Activated CD4-positive, alpha-beta T cell treated with anti-CD3 and anti-CD28 coated beads, Interleukin-2, amount 10 ng/mL, durations not matched to agents 7 days and 5 days (primary cell): ENCODE measurements at regions not wholly inside any gene's neighbourhood (a gene's known extent, or its start where the extent isn't known, plus 50 kb on each side); places are given as distances from the start of the nearest gene placed in this dataset.
"Not testable (repeated sequence)": the region's sequence is repeated elsewhere in the genome, so short reads cannot be mapped to it uniquely, and the experiment has no call there.

Experiments
- CTCF ChIA-PET: fragments of 350-600 bp; sonication (Branson Sonifier 250); formaldehyde crosslinking; loops from one replicate; lab custom pipeline; 2021; ENCODE audit warnings: antibody characterized with exemption; lab: Charles Lee
- POLR2A ChIA-PET: fragments of 350-600 bp; sonication (Branson Sonifier 250); formaldehyde crosslinking; loops from one replicate; lab custom pipeline; 2021; ENCODE audit warnings: antibody characterized with exemption; lab: Charles Lee
- DNase-seq: peaks from one replicate; pipeline ENCODE4 v3.0.0-alpha.2; 2020
- H3K27ac Mint-ChIP-seq: one replicate; pipeline ENCODE4 v1.8.0; 2021; ENCODE audit warnings: mild to moderate bottlenecking, moderate library complexity, mixed read lengths
- H3K27me3 Mint-ChIP-seq: one replicate; pipeline ENCODE4 v1.8.0; 2021; ENCODE audit warnings: mixed read lengths
- H3K36me3 Mint-ChIP-seq: one replicate; pipeline ENCODE4 v1.8.0; 2021; ENCODE audit warnings: low read depth, mixed read lengths
- H3K4me1 Mint-ChIP-seq: one replicate; pipeline ENCODE4 v1.8.0; 2021; ENCODE audit warnings: mixed read lengths
- H3K4me3 Mint-ChIP-seq: one replicate; pipeline ENCODE4 v1.8.0; 2021; ENCODE audit warnings: mild to moderate bottlenecking, moderate library complexity, mixed read lengths
- H3K9me3 Mint-ChIP-seq: one replicate; pipeline ENCODE4 v1.8.0; 2021; ENCODE audit warnings: mixed read lengths

GRCh38 chr22:11561744-11562143 lies 3966.2 kb upstream of the OR11H1 start:
- POLR2A ChIA-PET, H3K4me1 Mint-ChIP-seq, H3K4me3 Mint-ChIP-seq, H3K36me3 Mint-ChIP-seq, H3K27ac Mint-ChIP-seq, DNase-seq, CTCF ChIA-PET, H3K27me3 Mint-ChIP-seq: not testable (repeated sequence)
- H3K9me3 Mint-ChIP-seq, result peaks cover 29% of the 10 kb centered on the region

- H3K27ac Mint-ChIP-seq, POLR2A ChIA-PET, H3K27me3 Mint-ChIP-seq, H3K4me1 Mint-ChIP-seq, CTCF ChIA-PET, H3K36me3 Mint-ChIP-seq, H3K4me3 Mint-ChIP-seq, DNase-seq: not testable (repeated sequence)
- H3K9me3 Mint-ChIP-seq, result peaks cover 54% of the 10 kb centered on the region
Observed at GRCh38 chr22:11568837-11569563, 3959.0 kb upstream of the OR11H1 start.

- H3K4me1 Mint-ChIP-seq, CTCF ChIA-PET: not testable (repeated sequence)
- peaks cover 58% of the 10 kb centered on the region for H3K9me3 Mint-ChIP-seq
Observed at GRCh38 chr22:11569564-11569940, 3958.4 kb upstream of the OR11H1 start.

GRCh38 chr22:11573154-11573553 lies 3954.8 kb upstream of the OR11H1 start:
- H3K27ac Mint-ChIP-seq, H3K27me3 Mint-ChIP-seq, DNase-seq, POLR2A ChIA-PET, CTCF ChIA-PET, H3K36me3 Mint-ChIP-seq, H3K4me3 Mint-ChIP-seq, H3K4me1 Mint-ChIP-seq: not testable (repeated sequence)
- H3K9me3 Mint-ChIP-seq, result peaks cover 73% of the 10 kb centered on the region

More at GRCh38 chr22:11569564-11569940, 3958.4 kb upstream of the OR11H1 start:
- POLR2A ChIA-PET, H3K27ac Mint-ChIP-seq, H3K27me3 Mint-ChIP-seq, H3K36me3 Mint-ChIP-seq, H3K4me3 Mint-ChIP-seq, DNase-seq: not testable (repeated sequence)

- H3K27me3 Mint-ChIP-seq, DNase-seq, H3K4me3 Mint-ChIP-seq, CTCF ChIA-PET, H3K27ac Mint-ChIP-seq, POLR2A ChIA-PET, H3K36me3 Mint-ChIP-seq, H3K4me1 Mint-ChIP-seq: not testable (repeated sequence)
- peaks cover 71% of the 10 kb centered on the region for H3K9me3 Mint-ChIP-seq
Observed at GRCh38 chr22:11574231-11574630, 3953.8 kb upstream of the OR11H1 start.

- DNase-seq, CTCF ChIA-PET, H3K4me1 Mint-ChIP-seq, H3K27me3 Mint-ChIP-seq, H3K4me3 Mint-ChIP-seq, POLR2A ChIA-PET, H3K27ac Mint-ChIP-seq, H3K36me3 Mint-ChIP-seq: not testable (repeated sequence)
- peaks cover 72% of the 10 kb centered on the region for H3K9me3 Mint-ChIP-seq
Observed at GRCh38 chr22:11574659-11575058, 3953.3 kb upstream of the OR11H1 start.

- H3K9me3 Mint-ChIP-seq, result peaks cover 71% of the 10 kb centered on the region
- H3K36me3 Mint-ChIP-seq, H3K27ac Mint-ChIP-seq, H3K27me3 Mint-ChIP-seq, H3K4me3 Mint-ChIP-seq, POLR2A ChIA-PET, CTCF ChIA-PET, DNase-seq, H3K4me1 Mint-ChIP-seq: not testable (repeated sequence)
Observed at GRCh38 chr22:11576740-11577139, 3951.3 kb upstream of the OR11H1 start.

- peaks cover 70% of the 10 kb centered on the region for H3K9me3 Mint-ChIP-seq
- CTCF ChIA-PET, H3K4me1 Mint-ChIP-seq, POLR2A ChIA-PET, H3K27ac Mint-ChIP-seq, H3K27me3 Mint-ChIP-seq, H3K4me3 Mint-ChIP-seq, DNase-seq, H3K36me3 Mint-ChIP-seq: not testable (repeated sequence)
Observed at GRCh38 chr22:11578115-11578514, 3949.9 kb upstream of the OR11H1 start.

- H3K36me3 Mint-ChIP-seq, H3K27ac Mint-ChIP-seq, POLR2A ChIA-PET, CTCF ChIA-PET, H3K4me3 Mint-ChIP-seq, H3K4me1 Mint-ChIP-seq, DNase-seq, H3K27me3 Mint-ChIP-seq: not testable (repeated sequence)
- H3K9me3 Mint-ChIP-seq, result peaks cover 70% of the 10 kb centered on the region
Observed at GRCh38 chr22:11578551-11578950, 3949.4 kb upstream of the OR11H1 start.

- H3K4me3 Mint-ChIP-seq, H3K27me3 Mint-ChIP-seq, H3K36me3 Mint-ChIP-seq, CTCF ChIA-PET, POLR2A ChIA-PET, DNase-seq, H3K4me1 Mint-ChIP-seq, H3K27ac Mint-ChIP-seq: not testable (repeated sequence)
- peaks cover 55% of the 10 kb centered on the region for H3K9me3 Mint-ChIP-seq
Observed at GRCh38 chr22:11582048-11582447, 3945.9 kb upstream of the OR11H1 start.

- H3K9me3 Mint-ChIP-seq, result peaks cover 46% of the 10 kb centered on the region
- DNase-seq, H3K27ac Mint-ChIP-seq, H3K27me3 Mint-ChIP-seq, CTCF ChIA-PET, H3K4me3 Mint-ChIP-seq, H3K4me1 Mint-ChIP-seq, H3K36me3 Mint-ChIP-seq, POLR2A ChIA-PET: not testable (repeated sequence)
Observed at GRCh38 chr22:11584231-11584630, 3943.8 kb upstream of the OR11H1 start.

GRCh38 chr22:11594552-11594951 lies 3933.4 kb upstream of the OR11H1 start:
- H3K36me3 Mint-ChIP-seq, H3K27ac Mint-ChIP-seq, H3K27me3 Mint-ChIP-seq, H3K4me1 Mint-ChIP-seq, DNase-seq, H3K4me3 Mint-ChIP-seq, CTCF ChIA-PET, POLR2A ChIA-PET: not testable (repeated sequence)
- peaks cover 44% of the 10 kb centered on the region for H3K9me3 Mint-ChIP-seq

GRCh38 chr22:11597666-11598358 lies 3930.2 kb upstream of the OR11H1 start:
- CTCF ChIA-PET, DNase-seq, POLR2A ChIA-PET, H3K27ac Mint-ChIP-seq, H3K27me3 Mint-ChIP-seq, H3K4me3 Mint-ChIP-seq, H3K36me3 Mint-ChIP-seq, H3K4me1 Mint-ChIP-seq: not testable (repeated sequence)
- H3K9me3 Mint-ChIP-seq, result peaks cover 40% of the 10 kb centered on the region
